SK-N-SH (cell line): ENCODE measurements at regions not wholly inside any gene's neighbourhood (a gene's known extent, or its start where the extent isn't known, plus 50 kb on each side); places are given as distances from the start of the nearest gene placed in this dataset.

Experiments used
- CHD2 ChIP-seq: fragments of 150-350 bp; IDR thresholded peaks from 2 replicates; pipeline ENCODE4 v1.6.1; 2018; ENCODE audit warnings: low read length; ENCODE audit not compliant: partially characterized antibody
- CTCF ChIP-seq: fragments of 200-600 bp; sonication (generic); IDR thresholded peaks from 2 replicates; pipeline ENCODE4 v1.6.1; 2017; ENCODE audit warnings: antibody characterized with exemption, mild to moderate bottlenecking, moderate library complexity
- EP300 ChIP-seq, 2 experiments: IDR thresholded peaks; 2 replicates each; pipeline versions ENCODE4 v1.4.0 to v1.6.1; 2012; ENCODE audit warnings: borderline replicate concordance in 1 of 2, low read depth in 1 of 2, low read length in 1 of 2
- EZH2phosphoT487 ChIP-seq: fragments of 200-600 bp; sonication (generic); IDR thresholded peaks from 2 replicates; pipeline ENCODE4 v1.6.1; 2017; ENCODE audit warnings: low read depth, mixed run types, mild to moderate bottlenecking, antibody characterized with exemption, moderate library complexity, borderline replicate concordance
- GABPA ChIP-seq: IDR thresholded peaks from 2 replicates; pipeline ENCODE4 v1.4.0; 2012; ENCODE audit warnings: low read depth, mild to moderate bottlenecking
- MXI1 ChIP-seq: IDR thresholded peaks from 2 replicates; pipeline ENCODE4 v1.6.1; 2012; ENCODE audit warnings: mild to moderate bottlenecking, low read depth, low read length, improper control_type of control experiment
- NRF1 ChIP-seq: IDR thresholded peaks from 2 replicates; pipeline ENCODE4 v1.6.1; 2012; ENCODE audit warnings: low read depth, mild to moderate bottlenecking, low read length
- RAD21 ChIP-seq: IDR thresholded peaks from 2 replicates; pipeline ENCODE4 v1.6.1; 2012; ENCODE audit warnings: mild to moderate bottlenecking, low read length
- RXRA ChIP-seq: IDR thresholded peaks from 2 replicates; pipeline ENCODE4 v1.4.0; 2012; ENCODE audit warnings: low read depth, mild to moderate bottlenecking, borderline replicate concordance
- SMC3 ChIP-seq: IDR thresholded peaks from 2 replicates; pipeline ENCODE4 v1.6.1; 2012; ENCODE audit warnings: low read depth, low read length, improper control_type of control experiment
- TAF1 ChIP-seq: IDR thresholded peaks from 2 replicates; pipeline ENCODE4 v1.6.1; 2012; ENCODE audit warnings: low read depth, mild to moderate bottlenecking, low read length, moderate library complexity, borderline replicate concordance
- YY1 ChIP-seq: IDR thresholded peaks from 2 replicates; pipeline ENCODE4 v1.4.0; 2012; ENCODE audit warnings: low read depth, mild to moderate bottlenecking
- TF ChIP-seq, protein P1 (sequence below): IDR thresholded peaks from 2 replicates; pipeline ENCODE4 v1.6.1; 2012; ENCODE audit warnings: mild to moderate bottlenecking, low read depth, low read length, moderate library complexity

DNA sequence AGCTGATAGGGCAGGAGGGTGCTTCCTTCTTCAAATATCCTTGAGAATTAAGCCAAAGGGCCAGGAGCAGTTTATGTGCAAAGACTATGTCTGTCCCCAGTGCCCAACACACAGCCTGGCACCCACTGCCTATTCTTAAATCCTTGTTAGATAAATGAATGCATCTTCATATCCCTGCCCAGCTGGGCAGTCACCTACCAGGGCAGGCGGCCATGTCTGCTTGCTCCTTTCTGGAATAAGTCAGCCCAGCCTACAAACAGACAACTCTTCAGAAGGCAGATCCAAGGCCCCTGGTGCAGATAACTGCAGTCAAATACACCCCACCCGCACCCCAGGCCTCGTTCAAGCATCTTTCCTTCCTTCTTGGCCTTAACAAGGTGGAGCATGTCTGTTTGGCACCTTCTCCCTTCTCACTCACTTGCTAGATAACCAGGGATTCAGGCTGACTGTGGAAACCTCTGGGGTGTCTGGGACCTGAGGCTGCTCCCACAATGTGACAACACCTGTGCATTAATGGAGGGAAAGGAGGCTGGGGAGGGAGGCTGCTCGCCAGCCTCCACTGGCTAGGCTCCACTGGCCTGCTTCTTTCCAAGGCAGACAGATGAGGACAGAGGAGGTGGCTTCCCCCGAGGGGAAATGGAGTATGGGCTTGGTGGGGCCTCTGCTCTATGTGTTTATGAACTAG lies 59.9 kb upstream of the COL13A1 start:
- TF ChIP-seq CTCF (no peak), EZH2phosphoT487 (no peak), EP300 (IDR thresholded peaks at IDR 0.05; ENCODE audit: borderline replicate concordance in 1 of 2, low read depth in 1 of 2, low read length in 1 of 2) (no peak), CHD2 (no peak), YY1 (no peak), GABPA (no peak), MXI1 (no peak), RXRA (no peak), NRF1 (no peak), RAD21 (no peak), SMC3 (no peak), TAF1 (no peak)
- TF ChIP-seq, protein P1, sequence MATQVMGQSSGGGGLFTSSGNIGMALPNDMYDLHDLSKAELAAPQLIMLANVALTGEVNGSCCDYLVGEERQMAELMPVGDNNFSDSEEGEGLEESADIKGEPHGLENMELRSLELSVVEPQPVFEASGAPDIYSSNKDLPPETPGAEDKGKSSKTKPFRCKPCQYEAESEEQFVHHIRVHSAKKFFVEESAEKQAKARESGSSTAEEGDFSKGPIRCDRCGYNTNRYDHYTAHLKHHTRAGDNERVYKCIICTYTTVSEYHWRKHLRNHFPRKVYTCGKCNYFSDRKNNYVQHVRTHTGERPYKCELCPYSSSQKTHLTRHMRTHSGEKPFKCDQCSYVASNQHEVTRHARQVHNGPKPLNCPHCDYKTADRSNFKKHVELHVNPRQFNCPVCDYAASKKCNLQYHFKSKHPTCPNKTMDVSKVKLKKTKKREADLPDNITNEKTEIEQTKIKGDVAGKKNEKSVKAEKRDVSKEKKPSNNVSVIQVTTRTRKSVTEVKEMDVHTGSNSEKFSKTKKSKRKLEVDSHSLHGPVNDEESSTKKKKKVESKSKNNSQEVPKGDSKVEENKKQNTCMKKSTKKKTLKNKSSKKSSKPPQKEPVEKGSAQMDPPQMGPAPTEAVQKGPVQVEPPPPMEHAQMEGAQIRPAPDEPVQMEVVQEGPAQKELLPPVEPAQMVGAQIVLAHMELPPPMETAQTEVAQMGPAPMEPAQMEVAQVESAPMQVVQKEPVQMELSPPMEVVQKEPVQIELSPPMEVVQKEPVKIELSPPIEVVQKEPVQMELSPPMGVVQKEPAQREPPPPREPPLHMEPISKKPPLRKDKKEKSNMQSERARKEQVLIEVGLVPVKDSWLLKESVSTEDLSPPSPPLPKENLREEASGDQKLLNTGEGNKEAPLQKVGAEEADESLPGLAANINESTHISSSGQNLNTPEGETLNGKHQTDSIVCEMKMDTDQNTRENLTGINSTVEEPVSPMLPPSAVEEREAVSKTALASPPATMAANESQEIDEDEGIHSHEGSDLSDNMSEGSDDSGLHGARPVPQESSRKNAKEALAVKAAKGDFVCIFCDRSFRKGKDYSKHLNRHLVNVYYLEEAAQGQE: no peak
